ENCODE measurements at regions not wholly inside any gene's neighbourhood (a gene's known extent, or its start where the extent isn't known, plus 50 kb on each side); places are given as distances from the start of the nearest gene placed in this dataset.

GRCh38 chr3:162171970-162172369 is 675.4 kb downstream of the OTOL1 start:
- no peak overlapping the region for H3K27ac ChIP-seq (ENCODE audit: extremely low read depth, low read depth, low read length)
- ChIA-PET CTCF (ENCODE audit: low intra/inter-chr PET ratio) (no interaction called here), POLR2A (no interaction called here)
- H3K9ac ChIP-seq (ENCODE audit: insufficient read depth in 1 of 2, low read depth in 2 of 2, low read length in 2 of 2): no peak overlapping the region
- DNase-seq (ENCODE audit: extremely low read depth in 1 of 4, low spot score in 3 of 4) (no peak), ATAC-seq (no peak), FAIRE-seq (no peak)
- in situ Hi-C loops (cut with MboI): no loop called here
- no peaks in the 10 kb centered on the region for H3K27me3 ChIP-seq (ENCODE audit: control insufficient read depth in 2 of 2, insufficient read depth in 2 of 2, low read length in 2 of 2)
- no peaks in the 10 kb centered on the region for H4K20me1 ChIP-seq (replicated peaks; ENCODE audit: control insufficient read depth, insufficient read depth, low read length)
- H3K36me3 ChIP-seq (ENCODE audit: control insufficient read depth, insufficient read depth, low read length): no peaks in the 10 kb centered on the region
- no peaks in the 10 kb centered on the region for H3K4me1 ChIP-seq (replicated peaks in 1 of 2; ENCODE audit: control insufficient read depth in 2 of 2, insufficient read depth in 2 of 2, low read length in 2 of 2)
- no peaks in the 10 kb centered on the region for H3K79me2 ChIP-seq (ENCODE audit: control insufficient read depth, insufficient read depth, low read length)
- H3K9me1 ChIP-seq (ENCODE audit: control insufficient read depth, insufficient read depth, low read length): no peaks in the 10 kb centered on the region
- no peak overlapping the region for H3K4me2 ChIP-seq (ENCODE audit: insufficient read depth, low read length)
- 0% methylated on average over 1 of the region's 1 CpG for WGBS (ENCODE audit: insufficient coverage, low coverage, missing lambda C conversion rate)
- no peak overlapping the region for H2AFZ ChIP-seq (ENCODE audit: low read depth, low read length)
- intact Hi-C loops (cut with micrococcal nuclease): no loop called here
- no peak overlapping the region for H3K4me3 ChIP-seq
- no peak for TF ChIP-seq CGGBP1 (CRISPR knock-in tag; IDR thresholded peaks at IDR 0.05)
- no peak for TF ChIP-seq ZNF12 (CRISPR knock-in tag; IDR thresholded peaks at IDR 0.05)
- no peak for TF ChIP-seq ZBTB8A (IDR thresholded peaks at IDR 0.05; ENCODE audit: partially characterized antibody)
- TF ChIP-seq EP400 (IDR thresholded peaks at IDR 0.05): no peak
- no peak for TF ChIP-seq TSHZ1 (CRISPR knock-in tag; IDR thresholded peaks at IDR 0.05)
- no peak for TF ChIP-seq KAT2B (IDR thresholded peaks at IDR 0.05; ENCODE audit: low read depth, low read length)
- no peak for TF ChIP-seq RBM22 (IDR thresholded peaks at IDR 0.05; ENCODE audit: low read depth, low read length, poor library complexity, severe bottlenecking)
- TF ChIP-seq, protein P1, sequence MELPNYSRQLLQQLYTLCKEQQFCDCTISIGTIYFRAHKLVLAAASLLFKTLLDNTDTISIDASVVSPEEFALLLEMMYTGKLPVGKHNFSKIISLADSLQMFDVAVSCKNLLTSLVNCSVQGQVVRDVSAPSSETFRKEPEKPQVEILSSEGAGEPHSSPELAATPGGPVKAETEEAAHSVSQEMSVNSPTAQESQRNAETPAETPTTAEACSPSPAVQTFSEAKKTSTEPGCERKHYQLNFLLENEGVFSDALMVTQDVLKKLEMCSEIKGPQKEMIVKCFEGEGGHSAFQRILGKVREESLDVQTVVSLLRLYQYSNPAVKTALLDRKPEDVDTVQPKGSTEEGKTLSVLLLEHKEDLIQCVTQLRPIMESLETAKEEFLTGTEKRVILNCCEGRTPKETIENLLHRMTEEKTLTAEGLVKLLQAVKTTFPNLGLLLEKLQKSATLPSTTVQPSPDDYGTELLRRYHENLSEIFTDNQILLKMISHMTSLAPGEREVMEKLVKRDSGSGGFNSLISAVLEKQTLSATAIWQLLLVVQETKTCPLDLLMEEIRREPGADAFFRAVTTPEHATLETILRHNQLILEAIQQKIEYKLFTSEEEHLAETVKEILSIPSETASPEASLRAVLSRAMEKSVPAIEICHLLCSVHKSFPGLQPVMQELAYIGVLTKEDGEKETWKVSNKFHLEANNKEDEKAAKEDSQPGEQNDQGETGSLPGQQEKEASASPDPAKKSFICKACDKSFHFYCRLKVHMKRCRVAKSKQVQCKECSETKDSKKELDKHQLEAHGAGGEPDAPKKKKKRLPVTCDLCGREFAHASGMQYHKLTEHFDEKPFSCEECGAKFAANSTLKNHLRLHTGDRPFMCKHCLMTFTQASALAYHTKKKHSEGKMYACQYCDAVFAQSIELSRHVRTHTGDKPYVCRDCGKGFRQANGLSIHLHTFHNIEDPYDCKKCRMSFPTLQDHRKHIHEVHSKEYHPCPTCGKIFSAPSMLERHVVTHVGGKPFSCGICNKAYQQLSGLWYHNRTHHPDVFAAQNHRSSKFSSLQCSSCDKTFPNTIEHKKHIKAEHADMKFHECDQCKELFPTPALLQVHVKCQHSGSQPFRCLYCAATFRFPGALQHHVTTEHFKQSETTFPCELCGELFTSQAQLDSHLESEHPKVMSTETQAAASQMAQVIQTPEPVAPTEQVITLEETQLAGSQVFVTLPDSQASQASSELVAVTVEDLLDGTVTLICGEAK (IDR thresholded peaks at IDR 0.05): no peak
- TF ChIP-seq, protein P1 (CRISPR knock-in tag; IDR thresholded peaks at IDR 0.05): no peak
- H3K9me3 ChIP-seq (replicated peaks; ENCODE audit: control insufficient read depth, insufficient read depth, low read depth, low read length): no peaks in the 10 kb centered on the region
- no TSS peak for BruUV-seq (replicated peaks)
